ENCODE measurements at regions not wholly inside any gene's neighbourhood (a gene's known extent, or its start where the extent isn't known, plus 50 kb on each side); places are given as distances from the start of the nearest gene placed in this dataset.

- no peak for DNase-seq
Measured at GRCh38 chr4:125365731-125366130, 51.0 kb downstream of the FAT4 start.

- DNase-seq = no peak
Measured at GRCh38 chr4:125368146-125368545, 53.4 kb downstream of the FAT4 start.

GRCh38 chr4:125368671-125369081 lies 53.9 kb downstream of the FAT4 start:
- DNase-seq = no peak

- DNase-seq = no peak
Measured at GRCh38 chr4:125369098-125369497, 54.3 kb downstream of the FAT4 start.

GRCh38 chr4:125370478-125370877 lies 55.7 kb downstream of the FAT4 start:
- DNase-seq = no peak

- no peak for DNase-seq
Measured at GRCh38 chr4:125382995-125383394, 68.2 kb downstream of the FAT4 start.

- no peak for DNase-seq
Measured at GRCh38 chr4:125387770-125388169, 73.0 kb downstream of the FAT4 start.

- DNase-seq = no peak
Measured at GRCh38 chr4:125388613-125389012, 73.9 kb downstream of the FAT4 start.

- DNase-seq = no peak
Measured at GRCh38 chr4:125389713-125390112, 75.0 kb downstream of the FAT4 start.

- DNase-seq = no peak
Measured at GRCh38 chr4:125390126-125390525, 75.4 kb downstream of the FAT4 start.

GRCh38 chr4:125390727-125391126 lies 76.0 kb downstream of the FAT4 start:
- DNase-seq = no peak

- DNase-seq = no peak
Measured at GRCh38 chr4:125392694-125393093, 77.9 kb downstream of the FAT4 start.

GRCh38 chr4:125393825-125394224 lies 79.1 kb downstream of the FAT4 start:
- DNase-seq = no peak

GRCh38 chr4:125397226-125397625 lies 82.5 kb downstream of the FAT4 start:
- no peak for DNase-seq

GRCh38 chr4:125398263-125399002 lies 83.7 kb downstream of the FAT4 start:
- no peak for DNase-seq

GRCh38 chr4:125400756-125401155 lies 86.0 kb downstream of the FAT4 start:
- no peak for DNase-seq

- DNase-seq = no peak
Measured at GRCh38 chr4:125401784-125402183, 87.0 kb downstream of the FAT4 start.

- DNase-seq = no peak
Measured at GRCh38 chr4:125420526-125420925, 105.8 kb downstream of the FAT4 start.

GRCh38 chr4:125421547-125421946 lies 106.8 kb downstream of the FAT4 start:
- no peak for DNase-seq

GRCh38 chr4:125423124-125423523 lies 108.4 kb downstream of the FAT4 start:
- no peak for DNase-seq

GRCh38 chr4:125428832-125429231 lies 114.1 kb downstream of the FAT4 start:
- DNase-seq = no peak

- no peak for DNase-seq
Measured at GRCh38 chr4:125430086-125430485, 115.3 kb downstream of the FAT4 start.

GRCh38 chr4:125432078-125432477 lies 117.3 kb downstream of the FAT4 start:
- DNase-seq = no peak

GRCh38 chr4:125433453-125433852 lies 118.7 kb downstream of the FAT4 start:
- DNase-seq = no peak

- no peak for DNase-seq
Measured at GRCh38 chr4:125434136-125434535, 119.4 kb downstream of the FAT4 start.
